HG03457 (cell line): ENCODE measurements at regions not wholly inside any gene's neighbourhood (a gene's known extent, or its start where the extent isn't known, plus 50 kb on each side); places are given as distances from the start of the nearest gene placed in this dataset.
"Not testable (repeated sequence)": the region's sequence is repeated elsewhere in the genome, so short reads cannot be mapped to it uniquely, and the experiment has no call there.

Experiments
- ATAC-seq: cut with Tn5 transposase; IDR thresholded peaks from one replicate; pipeline ENCODE4 v1.9.1; 2021; ENCODE audit warnings: moderate number of reproducible peaks; ENCODE audit not compliant: unreplicated experiment

DNA sequence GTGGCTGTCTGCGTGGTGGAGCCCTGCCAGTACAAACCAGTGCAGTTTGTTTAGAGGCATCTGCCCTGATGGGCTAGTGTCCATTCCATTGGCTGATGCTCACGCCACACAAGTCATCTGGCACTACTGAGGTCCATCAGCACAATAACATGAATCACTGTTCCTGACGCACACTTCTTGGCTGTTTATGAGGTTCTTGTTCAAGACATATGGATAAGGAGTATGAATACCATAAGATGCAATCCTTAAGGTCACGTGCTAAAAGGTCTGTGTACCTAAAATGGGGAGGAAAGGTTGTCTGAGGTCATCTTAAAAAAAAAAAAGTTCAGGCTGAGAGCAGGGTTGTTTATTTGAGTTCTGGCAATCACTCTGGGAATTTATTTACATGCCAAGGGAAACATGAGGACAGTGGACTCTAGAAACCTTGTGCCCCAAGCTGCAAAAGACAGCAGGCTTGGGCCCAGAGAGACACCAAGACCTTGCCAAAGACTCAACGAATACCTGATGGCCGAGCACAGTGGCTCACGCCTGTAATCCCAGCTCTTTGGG lies 54.1 kb upstream of the SHLD1 start:
- no peak for ATAC-seq

DNA sequence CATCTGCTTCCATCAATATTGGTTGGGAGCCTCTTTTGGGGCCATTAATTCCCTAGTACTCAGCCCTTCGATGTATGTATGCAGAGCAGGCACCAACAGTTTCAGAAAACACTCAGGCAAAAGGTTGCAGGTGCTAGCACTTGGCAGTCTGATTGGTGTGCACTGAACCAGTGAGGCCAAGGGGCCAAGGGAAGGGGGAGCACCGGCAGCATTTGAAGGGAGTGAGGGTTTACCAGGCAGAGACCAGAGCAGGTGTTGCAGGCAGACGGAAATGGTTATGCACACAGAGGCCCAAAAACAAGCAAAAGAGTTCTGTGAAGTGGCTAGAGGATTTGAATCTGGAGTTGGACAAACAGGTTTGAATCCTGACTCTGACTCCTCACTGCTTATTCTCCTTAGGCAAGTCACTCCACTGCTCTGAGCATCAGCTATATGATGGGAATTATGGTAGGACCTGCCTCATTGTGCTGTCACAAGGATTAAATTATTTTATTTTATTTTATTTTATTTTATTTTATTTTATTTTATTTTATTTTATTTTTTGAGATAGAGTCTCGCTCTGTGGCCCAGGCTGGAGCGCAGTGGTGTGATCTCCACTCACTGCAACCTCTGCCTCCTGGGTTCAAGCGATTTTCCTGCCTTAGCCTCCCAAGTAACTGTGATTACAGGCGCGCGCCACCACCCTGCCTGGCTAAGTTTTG lies 58.1 kb upstream of the SHLD1 start:
- peak; percentile 92 for ATAC-seq

DNA sequence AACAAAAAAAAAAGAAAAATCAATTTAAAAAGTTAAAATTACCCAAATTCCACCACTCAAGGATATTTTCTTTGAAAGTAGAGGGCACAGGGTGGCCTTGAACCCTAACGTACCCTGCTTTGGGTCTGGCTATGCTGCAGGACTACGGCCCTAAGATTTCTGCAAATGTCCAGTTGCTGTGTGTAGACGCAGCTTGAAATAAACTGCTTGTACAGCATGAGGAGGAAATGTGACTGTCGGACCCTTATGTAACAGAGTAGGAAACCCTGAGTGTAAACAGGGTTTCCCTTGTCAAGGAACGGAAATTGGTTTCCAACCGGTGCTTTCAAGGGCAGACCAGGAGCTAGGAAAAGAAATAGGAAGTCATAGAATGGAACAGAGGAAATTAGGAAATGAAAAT lies 60.7 kb upstream of the SHLD1 start:
- no peak for ATAC-seq

DNA sequence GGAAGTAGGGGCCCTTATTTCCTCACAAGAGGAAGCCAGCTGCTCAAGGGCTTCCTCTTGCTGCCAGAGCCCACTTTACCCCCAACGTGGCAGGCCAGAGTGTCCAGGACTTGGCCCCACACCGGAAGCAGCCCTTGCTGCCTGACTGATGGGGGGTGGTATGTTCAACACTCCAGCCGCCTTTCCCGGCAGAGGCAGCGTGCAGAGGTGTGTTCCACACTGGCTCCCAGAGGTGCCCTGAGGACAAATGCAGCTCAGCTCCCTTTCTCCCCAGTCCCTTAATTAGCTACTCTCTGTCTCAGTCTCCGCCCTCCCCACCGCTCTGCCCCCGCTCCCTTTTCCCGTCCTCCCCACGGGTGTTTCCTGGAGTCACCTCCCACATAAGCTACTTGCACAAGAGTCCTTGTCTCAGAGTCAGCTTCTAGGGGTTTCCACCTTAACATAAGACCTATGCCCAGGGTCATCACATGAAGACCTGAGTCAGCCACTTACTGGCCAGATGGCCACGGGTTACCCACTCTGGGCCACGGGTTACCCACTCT lies 61.7 kb upstream of the SHLD1 start:
- no peak for ATAC-seq

DNA sequence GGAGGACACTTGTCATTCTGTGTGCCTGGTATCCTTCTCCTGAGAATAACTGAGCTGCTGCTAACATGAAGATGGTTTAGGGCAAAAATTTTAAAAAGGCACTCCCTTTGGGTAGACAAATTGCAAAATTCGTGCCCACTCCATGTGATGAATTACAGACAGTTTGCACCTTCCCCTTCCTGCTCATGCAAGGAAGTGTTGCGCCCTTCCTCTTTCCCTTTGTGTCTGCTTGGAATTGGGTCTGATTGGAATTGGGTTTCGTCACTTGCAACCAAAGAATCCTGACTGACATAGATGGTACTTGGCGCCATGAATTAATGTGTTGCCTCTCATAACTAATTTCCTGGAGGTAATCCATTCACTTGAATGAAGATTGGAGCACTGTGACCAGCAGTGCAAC lies 62.3 kb upstream of the SHLD1 start:
- ATAC-seq, result no peak

DNA sequence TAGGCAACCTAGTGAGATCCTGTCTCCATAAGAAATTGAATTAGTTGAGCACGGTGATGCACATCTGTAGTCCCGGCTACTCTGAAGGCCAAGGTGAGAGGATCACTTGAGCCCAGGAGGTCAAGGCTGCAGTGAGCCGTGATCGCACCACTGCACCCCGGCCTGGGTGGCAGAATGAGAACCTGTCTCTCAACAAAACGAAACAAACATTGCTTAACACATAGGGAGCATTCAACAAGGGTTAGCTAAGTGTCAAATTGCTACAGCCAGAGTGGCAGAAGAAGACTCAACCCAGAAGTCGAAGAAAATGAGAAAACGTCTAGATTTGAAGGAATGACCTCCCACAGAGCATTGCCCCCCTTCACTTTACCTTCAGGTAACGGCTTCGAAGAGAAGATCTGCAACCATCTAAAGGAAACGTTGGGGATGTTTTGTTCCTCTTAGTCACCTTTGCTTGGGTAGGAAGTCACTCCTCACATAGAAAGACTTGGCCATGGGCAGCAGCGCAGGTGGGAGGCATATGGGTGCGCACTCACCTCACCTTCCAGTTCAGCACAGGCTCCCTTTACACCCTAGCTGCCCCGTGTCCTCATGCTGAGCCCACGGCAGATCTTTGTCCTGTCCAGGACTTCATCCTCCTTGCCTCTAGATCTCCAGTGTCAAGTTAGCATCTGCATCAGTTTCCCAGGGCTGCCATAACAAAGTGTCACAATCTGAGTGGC lies 63.7 kb upstream of the SHLD1 start:
- ATAC-seq, result no peak

DNA sequence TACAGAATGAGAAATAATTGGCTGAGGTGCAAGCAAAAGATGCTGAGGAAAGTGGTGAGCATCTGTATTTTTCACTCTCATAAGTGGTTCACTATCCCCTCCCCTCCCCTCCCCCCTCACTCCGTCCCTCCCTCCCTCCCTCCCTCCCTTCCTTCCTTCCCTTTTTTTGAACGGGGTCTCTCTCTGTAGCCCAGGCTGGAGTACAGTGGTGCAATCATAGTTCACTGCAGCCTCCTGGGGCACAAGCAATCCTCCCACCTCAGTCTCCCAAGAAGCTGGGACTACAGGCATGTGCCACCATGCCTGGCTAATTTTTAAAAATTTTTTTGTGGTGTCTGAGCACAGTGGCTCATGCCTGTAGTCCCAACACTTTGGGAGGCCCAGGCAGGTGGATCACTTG lies 67.6 kb upstream of the SHLD1 start:
- not testable (repeated sequence) for ATAC-seq

DNA sequence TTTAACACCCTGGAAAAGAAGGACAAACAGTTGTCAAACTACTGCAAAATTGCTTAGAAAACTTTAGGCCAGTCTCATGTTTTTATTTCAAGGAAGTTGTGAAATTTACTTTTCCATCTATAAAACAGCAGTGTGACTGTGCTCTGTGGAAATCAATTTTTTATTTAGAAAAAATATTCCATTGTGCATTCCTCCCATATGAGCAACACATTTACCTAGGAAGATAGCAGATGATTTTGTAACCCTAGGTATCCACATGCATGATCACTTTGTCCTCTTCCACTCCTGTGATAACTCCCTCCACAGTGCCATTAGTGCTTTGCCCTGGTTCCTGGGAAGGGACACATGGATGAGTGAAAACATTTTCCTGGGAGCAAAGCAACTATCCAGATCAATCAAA lies 69.4 kb upstream of the GPCPD1 start:
- no peak for ATAC-seq

DNA sequence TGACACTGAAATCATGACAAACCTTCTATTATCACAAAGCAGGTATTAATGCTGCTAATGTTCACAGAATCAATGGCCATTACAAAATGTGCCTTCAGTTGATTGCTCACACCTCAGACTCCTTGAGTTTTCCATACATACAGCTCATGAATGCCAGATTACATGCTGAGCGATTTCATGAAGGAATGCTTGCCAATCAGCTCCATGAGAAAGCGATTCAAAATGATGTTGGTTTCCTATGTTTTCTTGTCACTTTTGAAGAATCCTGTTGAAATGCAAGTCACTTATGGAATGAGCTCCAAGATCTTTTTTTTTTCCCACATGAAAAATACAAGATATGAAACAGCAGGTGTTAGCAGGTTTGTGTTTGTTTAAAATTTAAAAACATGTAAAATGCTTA lies 68.0 kb upstream of the GPCPD1 start:
- no peak for ATAC-seq

DNA sequence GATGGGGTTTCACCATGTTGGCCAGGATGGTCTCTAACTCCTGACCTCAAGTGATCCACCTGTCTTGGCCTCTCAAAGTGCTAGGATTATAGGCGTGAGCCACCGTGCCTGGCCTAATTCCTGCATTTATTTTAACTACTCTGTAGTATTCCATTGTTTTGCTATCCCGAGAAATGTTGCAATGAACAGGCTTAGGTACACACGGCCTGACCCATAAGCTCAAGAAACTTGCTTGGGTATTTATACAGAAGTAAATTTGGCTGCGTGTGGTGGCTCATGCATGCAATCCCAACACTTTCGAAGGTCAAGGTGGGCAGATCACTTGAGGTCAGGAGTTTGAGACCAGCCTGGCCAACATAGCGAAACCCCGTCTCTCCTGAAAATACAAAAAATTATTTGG lies 67.1 kb upstream of the GPCPD1 start:
- ATAC-seq, result not testable (repeated sequence)

DNA sequence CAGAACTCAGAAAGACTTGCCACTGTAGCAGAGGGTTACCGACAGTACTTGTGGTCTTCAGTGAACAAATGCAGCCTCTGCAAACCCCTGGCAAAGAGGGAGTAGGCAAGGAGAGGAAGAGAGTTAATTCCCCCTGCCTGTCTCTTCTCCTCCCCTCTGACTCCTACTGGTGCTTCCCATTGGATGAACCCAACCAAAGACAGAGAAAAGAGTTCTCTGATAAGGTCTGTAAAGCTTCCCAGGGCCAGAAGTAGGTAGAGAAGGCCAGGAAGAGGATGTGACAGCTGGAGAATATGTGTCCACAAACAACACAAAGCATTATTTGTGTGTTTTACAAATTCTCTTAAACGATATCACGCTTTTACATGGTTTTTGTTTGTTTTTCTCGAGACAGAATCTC lies 66.6 kb upstream of the GPCPD1 start:
- no peak for ATAC-seq

DNA sequence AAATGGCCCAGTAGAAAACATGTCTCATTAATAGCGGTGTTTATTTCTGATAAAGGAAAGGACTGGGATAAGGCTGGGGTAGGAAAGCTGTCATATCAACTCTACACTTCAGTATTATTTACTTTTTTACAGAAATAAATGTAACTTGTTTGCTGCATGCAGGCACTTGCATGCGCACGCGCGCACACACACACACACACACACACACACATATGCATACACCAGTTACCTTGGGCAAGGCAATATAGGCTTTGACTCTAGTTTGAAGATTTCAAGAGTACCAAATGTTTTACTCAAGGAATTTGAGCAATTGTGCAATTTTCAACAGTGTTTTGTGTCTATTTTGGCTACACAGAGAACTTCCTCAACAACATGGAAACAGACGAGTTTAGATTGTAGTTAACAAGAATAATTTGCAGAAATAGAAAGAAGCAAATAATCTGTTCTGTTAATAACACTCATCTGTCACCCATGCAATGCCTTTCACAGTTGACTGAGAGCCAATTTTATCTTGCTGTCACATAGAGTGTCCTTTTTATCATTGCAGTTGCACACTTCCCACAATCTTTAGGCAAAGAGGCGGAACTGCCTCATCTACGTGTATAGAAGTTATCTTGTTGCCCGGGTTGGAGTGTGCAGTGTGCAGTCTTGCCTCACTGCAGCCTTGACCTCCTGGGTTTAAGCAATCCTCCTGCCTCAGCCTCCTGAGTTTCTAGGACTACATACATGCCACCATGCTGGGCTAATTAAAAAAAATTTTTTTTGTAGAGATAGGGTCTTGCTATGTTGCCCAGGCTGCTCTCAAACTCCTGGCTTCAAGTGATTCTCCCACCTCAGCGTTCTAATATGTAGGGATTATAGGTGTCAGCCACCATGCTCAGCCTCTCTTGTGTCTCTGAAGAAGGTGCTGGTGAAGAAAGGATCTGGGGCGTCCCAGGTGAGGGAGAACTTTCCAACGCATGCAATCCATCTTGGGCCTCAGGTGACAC lies 64.6 kb upstream of the GPCPD1 start:
- ATAC-seq, result no peak

DNA sequence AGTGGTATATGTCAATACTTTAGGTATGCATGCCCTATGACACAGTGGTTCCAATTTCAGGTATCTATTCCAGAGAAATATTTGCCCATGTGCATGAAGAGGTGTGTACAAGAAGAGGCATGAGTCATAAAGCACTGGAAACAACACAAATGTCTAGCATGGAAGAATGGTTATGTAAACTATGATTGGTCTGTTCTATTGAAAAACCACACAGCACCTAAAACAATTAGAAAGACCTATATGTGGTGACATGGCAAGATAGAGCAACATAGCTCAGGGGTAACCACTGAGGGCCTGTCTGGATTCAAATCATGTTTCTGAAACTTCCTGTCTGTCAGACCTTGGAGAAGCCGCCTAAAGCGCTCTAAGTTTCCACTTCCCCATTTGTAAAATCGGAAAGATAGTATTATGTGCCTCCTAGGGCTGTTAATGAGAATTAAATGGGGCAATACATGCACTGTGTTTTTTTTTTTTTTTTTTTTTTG lies 63.4 kb upstream of the GPCPD1 start:
- ATAC-seq, result peak; percentile 82

DNA sequence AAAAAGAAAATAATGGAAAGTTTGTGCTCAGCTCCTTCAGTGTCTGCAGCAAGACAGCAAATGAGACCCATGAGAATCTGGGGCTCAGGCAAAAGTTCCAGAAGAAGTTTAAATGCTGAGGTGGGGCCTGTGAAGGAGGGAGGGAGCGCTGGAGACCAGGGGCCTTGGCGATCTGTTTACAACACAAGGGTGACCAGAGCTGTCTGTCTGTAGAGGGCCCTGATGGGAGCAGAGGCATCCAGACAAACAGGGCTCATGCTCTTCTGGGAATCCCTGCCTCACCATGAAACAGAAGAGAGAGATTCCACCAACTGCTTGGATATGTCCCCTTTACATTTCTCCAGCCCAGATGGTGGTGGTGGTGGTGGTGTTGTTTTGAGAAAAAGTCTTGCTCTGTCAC lies 60.1 kb upstream of the GPCPD1 start:
- ATAC-seq, result no peak

DNA sequence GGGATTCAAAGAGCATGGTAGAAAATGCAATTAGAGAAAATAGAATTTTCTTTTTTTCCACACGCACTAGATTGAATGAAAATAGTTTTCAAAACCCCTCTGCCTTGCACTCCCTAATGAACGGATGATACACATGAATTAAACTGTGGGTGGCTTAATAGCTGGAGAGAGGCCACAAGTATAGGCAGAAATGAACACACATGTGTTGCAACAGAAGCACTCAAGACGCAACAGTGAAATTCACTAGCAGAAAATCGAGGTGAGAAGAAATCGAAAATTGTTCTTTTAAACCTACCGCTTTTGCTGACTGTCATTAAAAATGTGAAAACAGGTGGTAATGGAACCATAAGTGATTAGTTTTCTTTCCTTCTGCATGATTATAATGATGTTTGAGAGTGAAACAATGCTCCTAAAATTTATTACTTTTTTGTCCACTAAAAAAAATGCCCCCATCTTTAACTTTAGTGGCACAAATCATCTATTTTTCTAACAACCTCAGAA lies 59.3 kb upstream of the GPCPD1 start:
- ATAC-seq, result no peak

DNA sequence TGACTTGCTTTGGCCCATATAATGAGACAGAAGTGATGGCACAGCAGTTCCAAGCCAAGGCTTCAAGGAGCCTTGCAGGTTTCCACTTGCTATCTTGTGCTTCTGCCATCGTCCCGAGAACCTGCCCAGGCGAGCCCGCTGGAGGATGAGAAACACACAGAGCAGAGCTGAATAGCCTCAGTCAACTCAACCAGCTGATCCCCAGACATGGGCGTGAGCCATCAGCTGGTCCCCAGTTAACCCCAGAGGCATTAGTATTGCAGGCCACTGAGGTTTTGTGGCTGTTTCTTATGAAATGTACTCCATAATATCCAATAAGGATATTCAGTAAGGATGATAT lies 57.7 kb upstream of the GPCPD1 start:
- ATAC-seq, result no peak

DNA sequence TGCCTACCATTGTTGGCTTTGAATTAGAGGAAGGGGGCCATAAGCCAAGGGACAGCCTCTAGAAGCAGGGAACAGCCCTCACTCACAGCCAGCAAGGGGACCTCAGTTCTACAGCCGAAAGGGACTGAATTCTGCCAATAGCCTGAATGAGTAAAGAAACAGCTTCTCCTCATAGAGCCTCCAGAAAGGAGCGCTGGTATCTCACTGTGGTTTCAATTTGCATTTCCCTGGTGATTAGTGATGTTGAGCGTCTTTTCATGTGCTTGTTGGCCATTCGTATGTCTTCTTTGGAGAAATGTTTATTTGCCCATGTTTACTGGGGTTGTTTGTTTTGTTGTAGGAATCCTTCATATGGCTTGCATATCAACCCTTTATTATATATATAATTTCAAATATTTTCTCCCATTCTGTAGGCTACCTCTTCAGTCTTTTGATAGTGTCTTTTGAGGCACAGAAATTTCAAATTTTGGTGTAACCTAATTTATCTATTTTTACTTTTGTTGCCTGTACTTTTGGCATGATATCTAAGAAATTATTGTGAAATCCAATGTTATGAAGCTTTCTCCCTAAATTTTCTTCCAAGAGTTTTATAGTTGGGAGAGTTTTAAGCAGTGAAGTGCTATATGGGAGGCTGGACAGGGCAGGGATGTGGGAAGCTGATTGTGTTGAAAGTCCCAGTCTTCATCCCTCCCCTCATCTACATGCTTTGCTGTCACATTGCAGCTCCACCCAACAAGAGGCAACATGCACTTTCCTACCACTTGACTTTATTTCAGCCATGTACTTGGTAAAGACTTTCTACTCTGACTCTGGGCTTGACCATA lies 57.1 kb upstream of the GPCPD1 start:
- no peak for ATAC-seq

DNA sequence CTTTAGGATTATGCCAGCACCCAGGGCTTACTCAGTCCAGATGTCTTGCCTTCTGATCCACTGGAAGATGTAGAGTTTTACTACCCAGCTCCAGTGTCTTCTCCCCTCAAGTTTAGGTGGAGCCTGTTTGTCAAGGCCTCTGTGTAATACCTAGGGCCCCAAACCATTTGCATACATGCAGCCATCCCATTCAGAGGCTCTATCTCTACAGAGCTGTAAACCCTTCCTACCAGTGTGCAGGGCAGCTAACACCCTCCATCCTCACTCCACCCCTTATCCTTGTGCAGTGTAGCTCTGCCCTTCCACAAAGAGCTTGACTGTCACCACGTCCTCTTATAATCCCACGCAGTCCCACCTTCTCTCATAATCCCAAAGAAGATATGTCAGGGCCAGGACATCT lies 54.6 kb upstream of the GPCPD1 start:
- no peak for ATAC-seq

DNA sequence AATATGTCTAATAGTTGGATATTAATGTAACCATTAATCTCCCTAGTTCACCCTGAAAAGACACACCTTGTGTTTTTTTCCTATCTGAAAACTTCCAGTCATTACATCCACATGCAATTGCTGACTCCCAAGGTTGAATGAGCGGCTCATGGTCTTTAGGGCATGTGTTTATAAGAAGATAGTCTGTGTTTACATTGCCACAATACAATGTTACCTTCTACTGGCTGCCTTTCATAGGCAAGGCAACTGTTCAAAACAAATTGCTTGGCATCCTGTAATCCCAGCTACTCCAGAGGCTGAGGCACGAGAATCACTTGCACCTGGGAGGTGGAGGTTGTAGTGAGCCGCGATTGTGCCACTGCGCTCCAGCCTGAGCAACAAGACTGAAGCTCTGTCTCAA lies 52.6 kb upstream of the GPCPD1 start:
- no peak for ATAC-seq

DNA sequence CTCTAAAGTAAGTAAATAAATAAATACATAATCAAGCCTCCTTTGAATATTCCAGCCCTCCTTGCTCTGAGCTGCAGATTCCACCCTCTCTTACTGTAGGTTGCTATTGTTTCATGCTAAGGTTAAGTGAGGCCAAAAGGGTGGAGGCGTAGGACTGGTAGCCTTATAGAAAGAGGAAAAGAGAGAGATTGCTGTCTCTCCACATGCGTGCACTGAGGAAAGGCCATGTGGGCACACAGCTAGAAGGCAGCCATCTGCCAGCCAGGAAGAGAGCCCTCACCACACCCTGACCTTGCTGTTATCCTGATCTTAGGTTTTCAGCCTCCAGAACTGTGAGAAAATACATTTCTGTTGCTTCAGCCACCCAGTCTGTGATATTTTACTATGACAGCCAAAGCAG lies 52.0 kb upstream of the GPCPD1 start:
- no peak for ATAC-seq
